Stimulated activated CD4-positive, alpha-beta T cell treated with anti-CD3 and anti-CD28 coated beads, TNF-alpha, amount 100 ng/mL, for 4 hours (primary cell): ENCODE measurements at regions not wholly inside any gene's neighbourhood (a gene's known extent, or its start where the extent isn't known, plus 50 kb on each side); places are given as distances from the start of the nearest gene placed in this dataset.
"Not testable (repeated sequence)": the region's sequence is repeated elsewhere in the genome, so short reads cannot be mapped to it uniquely, and the experiment has no call there.

ENCODE experiments used
- DNase-seq, 3 experiments: peaks; one replicate each; pipeline ENCODE4 v3.0.0-alpha.2; 2020; ENCODE audit warnings: low read depth in 3 of 3

- no peak for DNase-seq
These were observed 137.9 kb downstream of the CDH26 start for GRCh38 chr20:60096166-60096565.

- DNase-seq, result no peak
These were observed 139.1 kb downstream of the CDH26 start for GRCh38 chr20:60097285-60097684.

GRCh38 chr20:60100780-60101179 lies 142.6 kb downstream of the CDH26 start:
- DNase-seq, result no peak

DNA sequence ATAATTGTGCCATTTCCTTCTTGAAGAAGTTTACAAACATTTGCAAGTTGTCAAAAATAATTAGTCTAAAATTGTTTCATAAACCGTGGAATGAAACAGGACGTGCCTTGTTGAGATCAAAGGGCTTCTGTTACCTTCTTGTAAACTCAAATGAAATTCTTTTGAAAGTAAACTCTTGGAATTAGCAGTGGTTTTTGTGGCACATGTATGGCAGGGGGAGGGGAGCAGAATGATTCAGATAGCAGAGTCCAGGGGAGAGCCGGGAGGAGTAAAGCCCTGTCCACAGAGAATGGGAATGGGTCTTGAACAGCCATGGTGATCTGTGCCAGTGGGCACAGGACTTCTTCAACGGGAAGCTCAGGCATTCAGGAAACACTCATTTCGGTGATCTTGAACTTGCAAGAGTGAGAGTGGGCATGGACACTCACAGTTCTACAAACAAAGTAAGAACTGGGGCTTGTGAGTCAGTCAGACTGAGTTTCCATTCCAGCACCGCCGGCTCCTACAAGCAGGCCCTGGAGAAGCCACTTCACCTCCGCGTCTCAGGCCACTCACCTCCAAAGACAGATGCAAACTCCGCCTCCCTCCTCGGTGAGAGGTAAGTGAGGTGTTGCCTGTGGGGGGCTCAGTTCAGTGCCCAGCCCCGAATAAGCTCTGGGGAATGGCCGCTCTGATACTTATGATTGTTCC lies 143.1 kb downstream of the CDH26 start:
- DNase-seq, result no peak

GRCh38 chr20:60101891-60102281 lies 143.7 kb downstream of the CDH26 start:
- DNase-seq, result no peak

- no peak for DNase-seq
These were observed 144.5 kb downstream of the CDH26 start for GRCh38 chr20:60102665-60103210.

- no peak for DNase-seq
These were observed 147.0 kb downstream of the CDH26 start for GRCh38 chr20:60104993-60105803.

DNA sequence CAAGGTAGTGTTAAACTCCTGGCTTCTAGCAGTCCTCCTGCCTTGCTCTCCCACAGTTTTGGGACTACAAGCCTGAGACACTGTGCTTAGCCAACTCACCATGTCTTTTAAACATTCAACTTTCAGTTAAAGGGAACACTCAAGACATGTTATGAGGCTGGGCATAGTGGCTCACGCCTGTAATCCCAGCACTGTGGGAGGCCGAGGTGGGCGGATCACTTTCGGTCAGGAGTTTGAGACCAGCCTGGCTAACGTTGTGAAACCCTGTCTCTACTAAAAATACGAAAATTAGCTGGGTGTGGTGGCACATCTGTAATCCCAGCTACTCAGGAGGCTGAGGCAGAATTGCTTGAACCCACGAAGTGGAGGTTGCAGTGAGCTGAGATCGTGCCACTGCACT lies 148.0 kb downstream of the CDH26 start:
- DNase-seq, result not testable (repeated sequence)

- DNase-seq, result no peak
These were observed 149.6 kb downstream of the CDH26 start for GRCh38 chr20:60107621-60108390.

- DNase-seq, result no peak
These were observed 150.2 kb downstream of the CDH26 start for GRCh38 chr20:60108397-60108796.

DNA sequence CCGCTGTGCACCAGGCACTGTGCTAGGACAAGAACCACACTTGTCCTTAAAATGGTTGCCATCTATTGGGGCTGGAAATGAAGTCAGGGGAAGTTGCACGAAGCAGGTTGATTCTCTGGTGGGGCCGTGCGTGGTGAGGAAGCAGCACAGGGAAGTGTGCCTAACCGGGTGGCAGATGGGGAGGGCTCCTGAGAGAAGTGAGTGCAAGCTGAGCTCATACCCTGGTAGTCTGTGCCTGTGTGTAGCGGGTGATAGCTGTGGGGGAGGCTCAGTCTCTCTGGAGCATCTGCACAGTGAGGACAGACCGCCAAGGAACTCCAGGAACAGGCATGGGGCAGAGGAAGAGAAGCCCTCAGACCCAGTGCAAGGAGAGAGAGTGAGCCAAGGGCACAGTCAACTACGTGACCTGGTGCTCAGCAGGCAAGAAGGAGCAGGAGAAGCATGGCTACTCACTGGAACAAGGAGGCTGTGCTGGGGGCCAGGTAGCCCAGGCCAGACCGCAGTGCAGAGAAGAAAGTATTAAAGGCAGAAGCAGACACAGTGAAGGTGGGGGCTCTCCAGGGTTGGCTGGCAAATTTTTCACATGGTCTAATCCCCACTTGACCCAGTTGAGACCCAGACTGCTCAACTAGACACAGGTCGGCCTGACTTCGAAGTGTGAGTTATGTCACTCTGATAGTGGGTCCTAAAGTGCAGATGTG lies 155.0 kb downstream of the CDH26 start:
- no peak for DNase-seq

- DNase-seq, result no peak
These were observed 155.5 kb downstream of the CDH26 start for GRCh38 chr20:60113771-60114170.

- DNase-seq, result no peak
These were observed 157.2 kb downstream of the CDH26 start for GRCh38 chr20:60115451-60115850.

DNA sequence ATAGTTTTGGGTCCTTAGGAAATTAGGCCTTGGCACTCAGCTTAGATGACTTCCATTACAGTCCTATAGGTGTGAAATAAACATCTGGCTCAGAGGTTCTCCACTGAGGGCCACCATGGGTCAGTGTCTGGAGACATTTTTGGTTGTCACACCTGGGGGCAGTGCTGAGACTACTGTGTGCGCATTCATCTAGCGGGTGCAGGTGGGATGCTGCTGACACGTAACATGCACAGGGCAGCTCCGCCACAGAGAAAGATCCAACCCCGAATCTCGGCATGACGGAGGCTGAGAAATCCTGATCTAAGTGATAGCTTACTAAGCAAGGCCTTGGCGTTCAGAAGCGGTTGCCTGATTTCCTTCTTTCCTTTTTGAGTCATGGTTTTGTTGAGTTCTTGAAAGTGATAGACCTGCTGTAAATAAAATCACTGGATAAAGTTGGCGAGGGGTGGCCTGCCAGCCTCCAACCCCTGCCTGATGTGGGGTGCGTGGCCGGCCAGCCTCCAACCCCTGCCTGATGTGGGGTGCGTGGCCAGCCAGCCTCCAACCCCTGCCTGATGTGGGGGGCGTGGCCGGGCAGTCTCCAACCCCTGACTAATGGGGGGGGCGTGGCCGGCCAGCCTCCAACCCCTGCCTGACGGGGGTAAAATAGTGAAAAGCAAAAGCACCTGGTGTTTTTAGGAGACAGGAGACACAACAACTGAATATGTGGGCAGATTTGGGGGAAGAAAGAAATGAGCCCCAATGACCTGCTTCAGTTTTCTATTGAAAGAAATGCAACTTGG lies 158.1 kb downstream of the CDH26 start:
- DNase-seq, result no peak

DNA sequence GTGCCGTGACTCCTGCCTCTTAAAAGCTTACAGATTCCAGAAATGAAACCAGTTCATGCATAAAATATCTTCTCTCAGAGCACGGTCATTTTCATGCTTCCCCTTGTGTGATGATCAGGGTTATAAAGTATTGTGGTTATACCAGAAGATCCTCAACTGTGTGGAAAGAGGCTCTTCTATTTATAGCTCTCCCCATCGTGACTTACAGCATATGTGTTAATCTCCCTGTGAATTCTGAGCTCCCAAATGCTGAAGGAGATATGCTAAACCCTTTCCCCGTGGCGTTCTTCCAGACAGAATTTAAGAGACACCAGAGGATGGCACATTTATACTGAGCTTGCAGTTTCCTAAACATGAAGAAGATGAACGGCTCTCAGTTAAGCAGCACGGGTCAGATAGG lies 158.8 kb downstream of the CDH26 start:
- no peak for DNase-seq

- DNase-seq, result no peak
These were observed 163.7 kb downstream of the CDH26 start for GRCh38 chr20:60121903-60122302.

DNA sequence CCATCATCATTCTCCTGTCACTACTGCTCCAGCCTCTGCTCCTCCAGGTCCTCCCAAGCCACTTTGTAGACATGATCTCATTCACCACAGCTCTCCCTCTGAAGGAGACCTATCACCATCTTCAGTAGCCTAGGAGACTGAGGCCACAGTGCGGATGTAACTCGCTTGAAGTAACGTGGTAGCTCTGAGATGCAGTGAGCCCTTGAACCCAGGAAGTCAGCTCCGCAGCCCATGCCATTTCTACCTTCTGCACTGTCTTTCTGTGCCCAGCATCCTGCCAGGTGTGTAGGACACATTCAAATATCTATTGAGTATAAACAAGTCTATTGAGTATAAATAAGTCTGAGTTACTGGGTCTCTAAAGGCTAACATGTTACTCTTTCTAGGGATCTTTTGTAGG lies 164.4 kb downstream of the CDH26 start:
- DNase-seq, result no peak

DNA sequence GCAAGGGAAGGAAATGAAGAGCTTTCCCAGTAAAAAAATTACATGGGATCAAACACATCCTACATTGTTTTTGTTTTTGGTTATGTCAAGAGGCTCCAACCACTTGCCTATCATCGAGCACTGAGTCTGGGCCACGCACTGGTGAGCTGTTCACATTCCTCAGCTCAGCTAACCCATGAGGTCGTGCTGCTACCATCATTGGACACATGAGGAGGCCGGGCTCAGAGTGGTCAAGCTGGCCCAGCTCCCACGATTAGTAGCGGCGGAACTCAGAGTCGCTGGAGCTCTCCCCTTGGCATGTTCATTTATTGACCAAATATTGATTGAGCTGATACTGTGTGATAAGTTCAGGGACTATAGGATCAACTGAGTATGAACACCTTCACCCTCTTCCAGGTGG lies 164.9 kb downstream of the CDH26 start:
- DNase-seq, result no peak

DNA sequence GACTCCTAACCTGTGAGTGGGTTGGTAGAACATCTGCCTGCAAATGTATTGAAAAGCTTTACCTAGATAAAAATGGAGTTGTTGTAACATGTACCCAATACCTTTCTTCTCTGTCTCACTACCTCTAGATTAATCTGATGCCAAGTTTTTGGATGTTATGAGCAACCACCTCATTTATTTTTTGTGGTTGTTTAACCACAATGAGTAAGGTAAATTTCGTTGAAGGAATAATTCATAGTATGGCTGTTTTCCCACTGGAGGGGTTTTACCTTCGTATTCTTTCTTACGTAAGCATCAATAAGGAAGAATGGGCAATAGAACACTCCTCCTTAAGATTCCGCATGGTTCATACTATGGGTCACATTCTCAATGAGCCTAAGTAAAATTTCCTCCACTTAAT lies 165.4 kb downstream of the CDH26 start:
- no peak for DNase-seq

DNA sequence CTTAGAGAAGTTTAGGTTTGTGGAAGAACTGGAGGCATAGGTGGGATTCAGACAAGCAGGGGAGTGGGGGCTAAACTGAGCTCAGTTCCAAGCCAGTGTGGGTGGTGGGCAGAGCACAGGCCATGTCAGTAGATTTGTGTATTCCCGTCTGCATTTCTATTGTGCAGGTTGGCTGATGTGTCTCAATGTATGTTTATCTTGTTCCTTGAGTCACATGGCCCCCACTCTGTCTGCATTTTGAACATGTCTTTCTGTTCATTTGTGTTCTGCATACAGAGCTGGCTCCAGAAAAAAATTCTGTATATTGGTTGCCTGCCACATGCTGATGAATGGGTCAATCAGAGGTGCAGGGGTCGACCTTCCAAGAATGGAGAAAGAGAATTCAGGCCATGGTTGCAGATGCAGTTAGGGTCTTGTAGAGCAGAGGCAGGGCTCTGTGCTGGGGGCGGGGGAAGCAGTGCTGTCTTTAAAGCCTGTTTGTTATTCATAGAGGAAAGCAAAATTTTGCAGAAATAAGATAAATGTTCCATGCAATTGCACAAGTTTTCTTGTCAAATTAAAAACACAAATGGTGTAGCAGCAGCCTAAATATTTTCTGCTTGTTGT lies 166.7 kb downstream of the CDH26 start:
- DNase-seq, result no peak
